ENCODE measurements at regions not wholly inside any gene's neighbourhood (a gene's known extent, or its start where the extent isn't known, plus 50 kb on each side); places are given as distances from the start of the nearest gene placed in this dataset.

GRCh38 chr6:18676548-18676947 is 289.4 kb downstream of the RNF144B start:
- BruUV-seq (replicated peaks), result no TSS peak

GRCh38 chr6:18680842-18681241 is 293.7 kb downstream of the RNF144B start:
- Histone ChIP-seq H3K27ac (ENCODE audit: low read length) (no peak overlapping the region), H3K9me3 (ENCODE audit: low read length) (no peaks in the 10 kb centered on the region), H4K20me1 (ENCODE audit: low read length) (no peaks in the 10 kb centered on the region), H3K4me2 (ENCODE audit: low read length) (no peak overlapping the region), H3F3A (ENCODE audit: low read length, unreplicated experiment) (no peaks in the 10 kb centered on the region), H3K4me3 (ENCODE audit: low read length) (no peak overlapping the region), H3K79me2 (ENCODE audit: low read length) (no peaks in the 10 kb centered on the region), H3K4me1 (ENCODE audit: insufficient read depth, low read length) (no peaks in the 10 kb centered on the region), H3K9ac (ENCODE audit: low read length) (no peak overlapping the region), H2AFZ (ENCODE audit: low read length) (no peak overlapping the region), H3K27me3 (ENCODE audit: low read length) (peaks cover 31% of the 10 kb centered on the region), H3K9me2 (replicated peaks; ENCODE audit: low read length) (no peaks in the 10 kb centered on the region), H3K36me3 (ENCODE audit: low read depth, low read length) (no peaks in the 10 kb centered on the region)
- no TSS peak for BruUV-seq (replicated peaks)
- intact Hi-C loops (cut with micrococcal nuclease), result loop anchor here (1.0 kb wide), 1 partner anchor 85 kb away; no protein-coding TSS in a partner anchor
- TF ChIP-seq CTCF (conservative IDR thresholded peaks at IDR 0.05; ENCODE audit: low read depth, low read length) (peak; percentile 47), EZH2 (IDR thresholded peaks at IDR 0.05; ENCODE audit: low read length, unreplicated experiment) (no peak)
- peak; percentile 31; the same call in 1 of the 2 replicates for ATAC-seq
- POLR2A ChIA-PET (ENCODE audit: unreplicated experiment), result no interaction called here
- DNase-seq, result peak; percentile 12
- CTCF ChIA-PET, result no interaction called here

More at GRCh38 chr6:18676548-18676947, 289.4 kb downstream of the RNF144B start:
- Histone ChIP-seq H3K9ac (ENCODE audit: low read length) (no peak overlapping the region), H3K4me3 (ENCODE audit: low read length) (no peak overlapping the region), H3K9me3 (ENCODE audit: low read length) (no peaks in the 10 kb centered on the region), H3K4me1 (ENCODE audit: insufficient read depth, low read length) (no peaks in the 10 kb centered on the region), H4K20me1 (ENCODE audit: low read length) (no peaks in the 10 kb centered on the region), H3K27me3 (ENCODE audit: low read length) (peaks cover 50% of the 10 kb centered on the region), H3F3A (ENCODE audit: low read length, unreplicated experiment) (no peaks in the 10 kb centered on the region), H2AFZ (ENCODE audit: low read length) (no peak overlapping the region), H3K27ac (ENCODE audit: low read length) (no peak overlapping the region), H3K36me3 (ENCODE audit: low read depth, low read length) (no peaks in the 10 kb centered on the region), H3K79me2 (ENCODE audit: low read length) (no peaks in the 10 kb centered on the region), H3K9me2 (replicated peaks; ENCODE audit: low read length) (no peaks in the 10 kb centered on the region), H3K4me2 (ENCODE audit: low read length) (no peak overlapping the region)
- CTCF ChIA-PET, result no interaction called here
- DNase-seq (no peak), ATAC-seq (no peak)
- POLR2A ChIA-PET (ENCODE audit: unreplicated experiment), result no interaction called here
- no peak for TF ChIP-seq EZH2phosphoT487 (IDR thresholded peaks at IDR 0.05; ENCODE audit: borderline replicate concordance, low read length)
- TF ChIP-seq EZH2 (IDR thresholded peaks at IDR 0.05; ENCODE audit: low read length, unreplicated experiment), result no peak
- TF ChIP-seq CTCF (conservative IDR thresholded peaks at IDR 0.05; ENCODE audit: low read depth, low read length), result no peak
- intact Hi-C loops (cut with micrococcal nuclease), result no loop called here

GRCh38 chr6:18681832-18682503 is 294.8 kb downstream of the RNF144B start:
- POLR2A ChIA-PET (ENCODE audit: unreplicated experiment), result no interaction called here
- ATAC-seq, result no peak
- H3K36me3 ChIP-seq (ENCODE audit: low read depth, low read length), result no peaks in the 10 kb centered on the region
- H3K9me3 ChIP-seq (ENCODE audit: low read length), result no peaks in the 10 kb centered on the region
- H3K9me2 ChIP-seq (replicated peaks; ENCODE audit: low read length), result no peaks in the 10 kb centered on the region
- H3K4me1 ChIP-seq (ENCODE audit: insufficient read depth, low read length), result no peaks in the 10 kb centered on the region
- H2AFZ ChIP-seq (ENCODE audit: low read length), result no peak overlapping the region
- no TSS peak for BruUV-seq (replicated peaks)
- TF ChIP-seq CTCF (conservative IDR thresholded peaks at IDR 0.05; ENCODE audit: low read depth, low read length) (no peak), EZH2 (IDR thresholded peaks at IDR 0.05; ENCODE audit: low read length, unreplicated experiment) (no peak), EZH2phosphoT487 (IDR thresholded peaks at IDR 0.05; ENCODE audit: borderline replicate concordance, low read length) (no peak)
- H4K20me1 ChIP-seq (ENCODE audit: low read length), result no peaks in the 10 kb centered on the region
- peaks cover 33% of the 10 kb centered on the region; the same call in 1 of the 2 replicates for H3K27me3 ChIP-seq (ENCODE audit: low read length)
- H3F3A ChIP-seq (ENCODE audit: low read length, unreplicated experiment), result no peaks in the 10 kb centered on the region
- H3K4me2 ChIP-seq (ENCODE audit: low read length), result no peak overlapping the region
- no peak overlapping the region for H3K27ac ChIP-seq (ENCODE audit: low read length)
- H3K9ac ChIP-seq (ENCODE audit: low read length), result no peak overlapping the region
- CTCF ChIA-PET, result no interaction called here
- H3K4me3 ChIP-seq (ENCODE audit: low read length), result no peak overlapping the region
- DNase-seq, result no peak
- no peaks in the 10 kb centered on the region for H3K79me2 ChIP-seq (ENCODE audit: low read length)
- intact Hi-C loops (cut with micrococcal nuclease), result loop anchor here (1.0 kb wide), 1 partner anchor 86 kb away; no protein-coding TSS in a partner anchor

All from PC-3 (cell line).